ENCODE measurements at regions not wholly inside any gene's neighbourhood (a gene's known extent, or its start where the extent isn't known, plus 50 kb on each side); places are given as distances from the start of the nearest gene placed in this dataset.

DNA sequence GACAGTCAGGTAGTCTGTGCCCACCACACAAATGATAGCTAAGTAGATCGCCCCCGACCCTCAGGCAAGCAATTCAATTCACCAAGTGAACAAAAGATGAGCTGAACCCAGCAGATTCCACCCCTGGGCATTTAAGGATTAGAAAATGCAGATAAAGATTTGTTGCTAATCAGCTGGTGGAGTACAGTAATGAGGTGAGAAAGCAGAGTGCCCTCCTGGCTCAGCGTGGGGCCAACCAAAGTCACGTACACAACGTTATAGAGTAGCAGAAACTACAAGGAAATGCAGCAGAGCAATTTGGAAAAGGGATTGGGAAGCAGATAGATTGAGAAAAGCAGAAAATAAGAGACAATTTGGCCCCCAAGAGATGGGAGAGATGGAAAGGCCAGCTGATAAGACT is 91.2 kb downstream of the SOX9 start:
- Mint-ChIP-seq H3K36me3 (no peaks in the 10 kb centered on the region), H3K4me3 (no peak overlapping the region), H3K27me3 (peaks cover 0 to 4% of the 10 kb centered on the region in 2 donors), H3K9me3 (peaks cover 0 to 5% (median 1%) of the 10 kb centered on the region in 8 donors), H3K27ac (no peak overlapping the region), H3K4me1 (no peaks in the 10 kb centered on the region)
- DNase-seq = no peak
- H3K9me3 ChIP-seq (ENCODE audit: control insufficient read depth in 1 of 2, low read length in 2 of 2) = no peaks in the 10 kb centered on the region
- no peaks in the 10 kb centered on the region for H3K27me3 ChIP-seq (ENCODE audit: insufficient read depth, low read length)
- intact Hi-C loops (cut with micrococcal nuclease) = no loop called here
- CTCF ChIA-PET (ENCODE audit: partially characterized antibody) = no interaction called here
- H3K4me1 ChIP-seq (ENCODE audit: insufficient read depth, low read length) = no peaks in the 10 kb centered on the region
- H3K4me3 ChIP-seq (ENCODE audit: low read length in 2 of 2) = no peak overlapping the region
- no peaks in the 10 kb centered on the region for H3K36me3 ChIP-seq (ENCODE audit: insufficient read depth, low read length)
- POLR2A ChIA-PET (ENCODE audit: partially characterized antibody) = no interaction called here
- H3K27ac ChIP-seq (ENCODE audit: low read depth, low read length) = no peak overlapping the region

DNA sequence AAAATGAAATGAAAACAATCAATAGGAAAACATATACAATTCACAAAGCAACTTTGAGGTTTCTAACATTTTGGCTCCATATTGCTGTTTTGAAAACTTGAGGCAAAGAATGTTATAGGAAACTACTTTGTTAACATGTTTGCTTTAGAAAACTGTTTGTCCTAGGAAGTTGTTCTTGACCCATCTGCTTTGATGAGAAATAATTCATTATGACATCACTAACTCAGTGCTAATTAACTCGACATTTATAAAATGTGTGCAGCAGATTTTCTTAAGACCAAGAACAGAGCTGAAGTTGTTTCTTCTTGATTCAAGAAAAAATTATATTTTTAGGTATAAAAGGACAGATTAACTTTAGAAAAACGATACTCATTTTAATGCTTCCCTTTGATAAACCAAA is 94.7 kb downstream of the SOX9 start:
- Mint-ChIP-seq H3K9me3 (peaks cover 0 to 14% (median 4%) of the 10 kb centered on the region in 8 donors), H3K4me3 (no peak overlapping the region), H3K36me3 (peaks cover 0 to 6% of the 10 kb centered on the region in 2 donors), H3K27me3 (peaks cover 23 to 25% of the 10 kb centered on the region in 2 donors), H3K4me1 (no peaks in the 10 kb centered on the region), H3K27ac (no peak overlapping the region)
- Histone ChIP-seq H3K27me3 (ENCODE audit: insufficient read depth, low read length) (no peaks in the 10 kb centered on the region), H3K36me3 (ENCODE audit: insufficient read depth, low read length) (no peaks in the 10 kb centered on the region), H3K27ac (ENCODE audit: low read depth, low read length) (no peak overlapping the region), H3K4me3 (ENCODE audit: low read length in 2 of 2) (no peak overlapping the region), H3K9me3 (ENCODE audit: control insufficient read depth in 1 of 2, low read length in 2 of 2) (no peaks in the 10 kb centered on the region), H3K4me1 (ENCODE audit: insufficient read depth, low read length) (no peaks in the 10 kb centered on the region)
- CTCF ChIA-PET (ENCODE audit: partially characterized antibody) = no interaction called here
- POLR2A ChIA-PET (ENCODE audit: partially characterized antibody) = no interaction called here
- intact Hi-C loops (cut with micrococcal nuclease) = no loop called here
- DNase-seq = no peak

DNA sequence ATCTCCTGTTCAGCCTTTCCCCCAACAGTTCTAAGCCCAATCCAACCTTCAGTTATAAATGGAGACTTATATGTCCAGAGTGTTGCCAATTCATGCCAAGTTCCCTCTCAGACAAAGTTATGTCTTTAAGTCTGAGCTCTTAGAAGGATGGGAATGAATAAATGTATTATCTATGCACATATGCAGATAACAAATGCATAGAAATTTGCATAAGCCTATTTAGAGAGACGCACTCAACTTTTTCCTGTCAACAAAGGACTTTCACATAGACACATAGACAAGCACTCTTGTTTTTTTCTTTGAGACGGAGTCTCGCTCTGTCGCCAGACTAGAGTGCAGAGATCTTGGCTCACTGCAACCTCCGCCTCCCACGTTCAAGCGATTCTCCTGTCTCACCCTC is 95.1 kb downstream of the SOX9 start:
- CTCF ChIA-PET (ENCODE audit: partially characterized antibody) = no interaction called here
- Mint-ChIP-seq H3K27ac (no peak overlapping the region), H3K4me3 (no peak overlapping the region), H3K36me3 (peaks cover 0 to 6% of the 10 kb centered on the region in 2 donors), H3K27me3 (peaks cover 26% of the 10 kb centered on the region in 2 donors), H3K9me3 (peaks cover 0 to 18% (median 4%) of the 10 kb centered on the region in 8 donors), H3K4me1 (no peaks in the 10 kb centered on the region)
- no peak for DNase-seq
- H3K9me3 ChIP-seq (ENCODE audit: control insufficient read depth in 1 of 2, low read length in 2 of 2) = no peaks in the 10 kb centered on the region
- H3K27ac ChIP-seq (ENCODE audit: low read depth, low read length) = no peak overlapping the region
- POLR2A ChIA-PET (ENCODE audit: partially characterized antibody) = no interaction called here
- no peaks in the 10 kb centered on the region for H3K4me1 ChIP-seq (ENCODE audit: insufficient read depth, low read length)
- H3K27me3 ChIP-seq (ENCODE audit: insufficient read depth, low read length) = no peaks in the 10 kb centered on the region
- H3K36me3 ChIP-seq (ENCODE audit: insufficient read depth, low read length) = no peaks in the 10 kb centered on the region
- H3K4me3 ChIP-seq (ENCODE audit: low read length in 2 of 2) = no peak overlapping the region
- intact Hi-C loops (cut with micrococcal nuclease) = no loop called here

DNA sequence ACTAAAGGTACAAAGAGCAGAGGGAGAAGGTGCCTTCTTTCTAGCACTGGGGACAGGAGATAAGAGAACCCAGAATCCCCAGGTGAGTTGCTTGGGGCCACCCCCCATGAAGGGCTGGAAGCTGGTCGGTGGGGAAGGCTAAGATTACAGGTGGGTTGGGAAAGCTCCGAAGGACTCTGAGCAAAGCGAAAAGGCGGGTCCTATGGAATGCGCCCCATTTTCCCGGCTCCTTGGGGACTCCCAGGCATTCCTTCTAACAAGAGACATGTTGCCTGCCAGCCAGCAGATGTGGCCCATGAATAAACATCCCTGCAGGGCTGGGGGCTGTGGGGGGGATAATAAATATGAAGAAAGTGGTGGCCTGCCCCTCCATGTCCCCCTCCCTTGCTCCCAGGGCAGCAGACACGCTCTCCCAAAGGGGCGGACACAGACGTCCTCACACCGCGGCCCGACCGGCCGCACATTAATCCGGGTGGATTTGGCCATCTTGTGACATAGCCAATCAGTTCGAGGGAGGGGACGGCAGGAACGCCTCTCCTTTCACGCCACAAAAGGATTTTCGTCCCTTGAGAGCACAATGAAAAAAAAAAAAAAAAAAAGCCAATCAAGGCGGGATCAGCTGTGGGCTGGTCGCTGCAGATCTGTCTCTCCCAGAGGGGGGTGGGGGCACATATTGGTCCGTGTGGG is 98.5 kb downstream of the SOX9 start:
- Mint-ChIP-seq H3K4me3 (no peak overlapping the region), H3K27me3 (peaks cover 24 to 29% of the 10 kb centered on the region in 2 donors), H3K27ac (no peak overlapping the region), H3K36me3 (peaks cover 0 to 6% of the 10 kb centered on the region in 2 donors), H3K4me1 (no peaks in the 10 kb centered on the region), H3K9me3 (peaks cover 0 to 18% (median 3%) of the 10 kb centered on the region in 8 donors)
- no peak overlapping the region for H3K27ac ChIP-seq (ENCODE audit: low read depth, low read length)
- no peak overlapping the region for H3K4me3 ChIP-seq (ENCODE audit: low read length in 2 of 2)
- intact Hi-C loops (cut with micrococcal nuclease) = no loop called here
- no peak for DNase-seq
- CTCF ChIA-PET (ENCODE audit: partially characterized antibody) = no interaction called here
- H3K9me3 ChIP-seq (ENCODE audit: control insufficient read depth in 1 of 2, low read length in 2 of 2) = no peaks in the 10 kb centered on the region
- H3K27me3 ChIP-seq (ENCODE audit: insufficient read depth, low read length) = no peaks in the 10 kb centered on the region
- no peaks in the 10 kb centered on the region for H3K4me1 ChIP-seq (ENCODE audit: insufficient read depth, low read length)
- POLR2A ChIA-PET (ENCODE audit: partially characterized antibody) = no interaction called here
- no peaks in the 10 kb centered on the region for H3K36me3 ChIP-seq (ENCODE audit: insufficient read depth, low read length)

DNA sequence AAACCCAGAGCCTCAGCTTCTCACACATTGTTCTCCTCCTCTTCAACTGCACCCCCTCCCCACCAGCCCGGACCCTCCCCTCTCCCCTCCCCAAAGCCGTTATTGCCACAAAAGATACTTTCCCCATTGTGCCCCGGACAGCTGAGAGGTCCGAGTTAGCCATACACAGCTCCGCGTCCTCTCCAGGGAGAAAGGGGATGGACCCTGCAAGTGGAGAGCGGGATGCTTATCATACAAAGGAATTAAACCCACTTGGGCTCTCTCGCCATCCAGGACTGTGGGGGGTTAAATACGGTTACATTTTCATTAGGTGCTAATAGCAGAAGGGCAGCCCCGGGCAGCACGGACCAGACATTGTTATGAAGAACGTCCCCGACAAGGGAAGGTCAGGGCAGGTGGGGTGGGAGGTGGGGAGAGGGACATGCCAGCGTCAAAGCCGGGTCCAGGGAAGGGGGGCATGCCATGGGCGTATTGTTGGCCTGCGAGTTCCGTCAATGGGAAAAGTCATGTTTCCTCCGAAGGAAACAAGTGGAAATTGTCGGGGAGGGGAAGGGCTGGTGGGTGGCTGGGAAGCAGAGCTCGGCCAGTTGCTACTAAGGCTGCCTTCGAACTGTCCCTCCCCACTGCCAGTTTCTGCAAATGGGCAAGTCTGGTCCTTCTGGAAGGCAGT is 99.1 kb downstream of the SOX9 start:
- DNase-seq = no peak
- no peak overlapping the region for H3K27ac Mint-ChIP-seq
- CTCF ChIA-PET (ENCODE audit: partially characterized antibody) = no interaction called here
- Histone ChIP-seq H3K27me3 (ENCODE audit: insufficient read depth, low read length) (no peaks in the 10 kb centered on the region), H3K36me3 (ENCODE audit: insufficient read depth, low read length) (no peaks in the 10 kb centered on the region), H3K4me1 (ENCODE audit: insufficient read depth, low read length) (no peaks in the 10 kb centered on the region), H3K27ac (ENCODE audit: low read depth, low read length) (no peak overlapping the region), H3K4me3 (ENCODE audit: low read length in 2 of 2) (no peak overlapping the region), H3K9me3 (ENCODE audit: control insufficient read depth in 1 of 2, low read length in 2 of 2) (no peaks in the 10 kb centered on the region)
- POLR2A ChIA-PET (ENCODE audit: partially characterized antibody) = no interaction called here
- H3K36me3 Mint-ChIP-seq = peaks cover 0 to 6% of the 10 kb centered on the region in 2 donors
- no peaks in the 10 kb centered on the region for H3K4me1 Mint-ChIP-seq
- no peak overlapping the region for H3K4me3 Mint-ChIP-seq
- H3K27me3 Mint-ChIP-seq = peaks cover 24 to 29% of the 10 kb centered on the region in 2 donors
- intact Hi-C loops (cut with micrococcal nuclease) = no loop called here
- peaks cover 0 to 18% (median 3%) of the 10 kb centered on the region in 8 donors for H3K9me3 Mint-ChIP-seq

DNA sequence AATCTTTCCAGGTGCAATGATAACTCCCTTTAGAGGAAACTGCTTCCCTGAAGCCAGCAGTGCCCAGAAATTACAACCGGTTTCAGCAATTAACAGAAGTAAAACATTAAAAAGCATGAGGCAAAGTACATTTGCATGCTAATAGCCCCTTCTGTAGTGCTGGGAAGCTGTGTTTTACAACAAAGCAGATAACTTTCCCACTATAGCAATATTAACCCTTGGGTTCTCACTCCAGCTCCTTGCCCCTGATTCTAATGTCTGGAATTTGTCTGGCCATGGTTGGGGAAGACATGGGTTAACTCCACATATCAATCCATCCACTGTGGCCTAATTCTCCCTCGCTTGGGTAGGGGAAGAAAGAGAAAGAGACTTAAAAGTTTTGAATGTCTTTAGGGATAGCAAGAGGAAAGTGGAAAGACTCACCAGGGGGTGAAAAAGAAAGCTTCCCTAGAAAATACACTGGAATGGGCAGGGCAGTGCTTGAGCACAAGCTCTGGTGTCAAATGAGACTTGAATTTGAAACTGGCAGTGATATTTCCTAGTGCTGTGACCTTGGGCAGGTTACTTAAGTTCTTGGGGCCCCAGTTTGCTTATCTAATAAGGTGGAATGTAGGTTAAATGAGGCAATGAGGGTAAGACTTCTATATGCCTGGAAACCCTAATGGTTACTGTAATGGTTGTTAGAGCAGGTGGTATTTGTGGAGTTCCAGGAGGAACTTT is 102.0 kb downstream of the SOX9 start:
- H3K4me1 Mint-ChIP-seq = no peaks in the 10 kb centered on the region
- Histone ChIP-seq H3K4me1 (ENCODE audit: insufficient read depth, low read length) (no peaks in the 10 kb centered on the region), H3K27ac (ENCODE audit: low read depth, low read length) (no peak overlapping the region), H3K9me3 (ENCODE audit: control insufficient read depth in 1 of 2, low read length in 2 of 2) (no peaks in the 10 kb centered on the region), H3K27me3 (ENCODE audit: insufficient read depth, low read length) (no peaks in the 10 kb centered on the region), H3K4me3 (ENCODE audit: low read length in 2 of 2) (no peak overlapping the region), H3K36me3 (ENCODE audit: insufficient read depth, low read length) (no peaks in the 10 kb centered on the region)
- CTCF ChIA-PET (ENCODE audit: partially characterized antibody) = no interaction called here
- no peak overlapping the region for H3K27ac Mint-ChIP-seq
- intact Hi-C loops (cut with micrococcal nuclease) = no loop called here
- peaks cover 0 to 6% of the 10 kb centered on the region in 2 donors for H3K36me3 Mint-ChIP-seq
- H3K27me3 Mint-ChIP-seq = peaks cover 22 to 24% of the 10 kb centered on the region in 2 donors
- POLR2A ChIA-PET (ENCODE audit: partially characterized antibody) = no interaction called here
- DNase-seq = no peak
- H3K9me3 Mint-ChIP-seq = peaks cover 0 to 14% (median 7%) of the 10 kb centered on the region in 8 donors
- H3K4me3 Mint-ChIP-seq = no peak overlapping the region

DNA sequence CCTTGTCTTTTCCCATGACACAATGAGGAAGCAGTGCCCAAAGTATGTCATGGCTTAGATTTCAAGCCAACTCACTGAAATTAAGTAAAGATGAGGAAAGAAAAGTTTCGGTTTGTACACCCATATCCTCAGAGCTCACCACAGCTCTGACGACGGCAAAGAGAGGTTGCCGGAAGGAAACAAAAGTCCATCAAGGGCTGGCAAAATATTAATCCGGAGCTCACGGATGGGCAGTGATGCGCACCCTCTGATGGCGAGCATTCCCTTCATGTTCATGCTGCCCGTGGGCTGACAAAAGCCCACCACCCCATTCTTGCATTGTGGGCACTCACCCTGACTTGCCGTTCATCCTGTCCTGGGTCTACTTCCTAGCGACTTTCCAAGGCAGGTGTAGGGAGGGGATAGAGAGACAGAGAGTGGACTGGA is 103.1 kb downstream of the SOX9 start:
- Histone ChIP-seq H3K36me3 (ENCODE audit: insufficient read depth, low read length) (no peaks in the 10 kb centered on the region), H3K27me3 (ENCODE audit: insufficient read depth, low read length) (no peaks in the 10 kb centered on the region), H3K4me3 (ENCODE audit: low read length in 2 of 2) (no peak overlapping the region), H3K4me1 (ENCODE audit: insufficient read depth, low read length) (no peaks in the 10 kb centered on the region), H3K9me3 (ENCODE audit: control insufficient read depth in 1 of 2, low read length in 2 of 2) (no peaks in the 10 kb centered on the region), H3K27ac (ENCODE audit: low read depth, low read length) (no peak overlapping the region)
- peaks cover 0 to 2% of the 10 kb centered on the region in 2 donors for H3K36me3 Mint-ChIP-seq
- no peak overlapping the region for H3K27ac Mint-ChIP-seq
- DNase-seq = no peak
- CTCF ChIA-PET (ENCODE audit: partially characterized antibody) = no interaction called here
- H3K27me3 Mint-ChIP-seq = peaks cover 14 to 18% of the 10 kb centered on the region in 2 donors
- no peak overlapping the region for H3K4me3 Mint-ChIP-seq
- intact Hi-C loops (cut with micrococcal nuclease) = no loop called here
- peaks cover 0 to 13% (median 5%) of the 10 kb centered on the region in 8 donors for H3K9me3 Mint-ChIP-seq
- no peaks in the 10 kb centered on the region for H3K4me1 Mint-ChIP-seq
- POLR2A ChIA-PET (ENCODE audit: partially characterized antibody) = no interaction called here

All from CD4-positive, alpha-beta memory T cell (primary cell).